ENCODE measurements at regions not wholly inside any gene's neighbourhood (a gene's known extent, or its start where the extent isn't known, plus 50 kb on each side); places are given as distances from the start of the nearest gene placed in this dataset.

DNA sequence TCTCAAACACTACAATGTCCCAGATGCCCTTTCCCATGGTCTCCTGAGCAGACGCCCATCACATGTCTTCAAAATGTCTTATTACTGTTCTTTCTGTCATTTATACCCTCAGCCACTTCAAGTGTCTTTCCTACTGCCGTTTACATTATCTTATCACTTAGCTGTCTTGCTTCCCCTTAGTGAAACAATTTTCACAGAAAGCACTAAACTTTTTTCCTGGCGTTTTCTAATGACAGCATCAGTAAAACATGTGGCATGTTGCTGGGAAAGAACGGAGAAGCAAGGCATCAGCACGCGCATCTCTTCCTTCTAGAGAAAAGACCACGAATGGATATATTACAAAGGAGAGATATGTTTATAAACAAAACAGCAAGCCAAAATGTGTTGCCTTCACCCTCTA, 189.7 kb upstream of the SLIT2 start:
- Histone ChIP-seq H3K27me3 (ENCODE audit: insufficient read depth, poor library complexity, severe bottlenecking) (no peaks in the 10 kb centered on the region), H3K4me3 (replicated peaks; ENCODE audit: insufficient read depth, low read length) (no peak overlapping the region), H3K27ac (replicated peaks) (no peak overlapping the region)
- TF ChIP-seq SPI1 (IDR thresholded peaks at IDR 0.05; ENCODE audit: borderline replicate concordance, low read depth): no peak
- DNase-seq (ENCODE audit: low read depth in 1 of 2, low spot score in 1 of 2): no peak

DNA sequence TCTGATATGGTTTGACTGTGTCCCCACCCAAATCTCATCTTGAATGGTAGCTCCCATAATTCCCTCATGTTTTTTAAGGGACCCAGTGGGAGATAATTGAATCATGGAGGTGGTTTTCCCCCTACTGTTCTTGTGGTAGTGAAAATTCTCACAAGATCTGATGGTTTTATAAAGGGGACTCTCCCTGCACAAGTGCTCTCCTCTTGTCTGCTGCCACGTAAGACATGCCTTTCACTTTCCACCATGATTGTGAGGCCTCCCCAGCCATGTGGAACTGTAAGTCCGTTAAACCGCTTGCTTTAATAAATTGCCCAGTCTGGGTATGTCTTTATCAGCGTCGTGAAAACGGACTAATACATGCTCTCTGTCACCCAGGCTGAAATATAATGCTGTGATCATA, 200.9 kb upstream of the SLIT2 start:
- TF ChIP-seq, protein P1, sequence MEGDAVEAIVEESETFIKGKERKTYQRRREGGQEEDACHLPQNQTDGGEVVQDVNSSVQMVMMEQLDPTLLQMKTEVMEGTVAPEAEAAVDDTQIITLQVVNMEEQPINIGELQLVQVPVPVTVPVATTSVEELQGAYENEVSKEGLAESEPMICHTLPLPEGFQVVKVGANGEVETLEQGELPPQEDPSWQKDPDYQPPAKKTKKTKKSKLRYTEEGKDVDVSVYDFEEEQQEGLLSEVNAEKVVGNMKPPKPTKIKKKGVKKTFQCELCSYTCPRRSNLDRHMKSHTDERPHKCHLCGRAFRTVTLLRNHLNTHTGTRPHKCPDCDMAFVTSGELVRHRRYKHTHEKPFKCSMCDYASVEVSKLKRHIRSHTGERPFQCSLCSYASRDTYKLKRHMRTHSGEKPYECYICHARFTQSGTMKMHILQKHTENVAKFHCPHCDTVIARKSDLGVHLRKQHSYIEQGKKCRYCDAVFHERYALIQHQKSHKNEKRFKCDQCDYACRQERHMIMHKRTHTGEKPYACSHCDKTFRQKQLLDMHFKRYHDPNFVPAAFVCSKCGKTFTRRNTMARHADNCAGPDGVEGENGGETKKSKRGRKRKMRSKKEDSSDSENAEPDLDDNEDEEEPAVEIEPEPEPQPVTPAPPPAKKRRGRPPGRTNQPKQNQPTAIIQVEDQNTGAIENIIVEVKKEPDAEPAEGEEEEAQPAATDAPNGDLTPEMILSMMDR (IDR thresholded peaks at IDR 0.05; ENCODE audit: insufficient read depth, low read length): no peak
- TF ChIP-seq, protein P2, sequence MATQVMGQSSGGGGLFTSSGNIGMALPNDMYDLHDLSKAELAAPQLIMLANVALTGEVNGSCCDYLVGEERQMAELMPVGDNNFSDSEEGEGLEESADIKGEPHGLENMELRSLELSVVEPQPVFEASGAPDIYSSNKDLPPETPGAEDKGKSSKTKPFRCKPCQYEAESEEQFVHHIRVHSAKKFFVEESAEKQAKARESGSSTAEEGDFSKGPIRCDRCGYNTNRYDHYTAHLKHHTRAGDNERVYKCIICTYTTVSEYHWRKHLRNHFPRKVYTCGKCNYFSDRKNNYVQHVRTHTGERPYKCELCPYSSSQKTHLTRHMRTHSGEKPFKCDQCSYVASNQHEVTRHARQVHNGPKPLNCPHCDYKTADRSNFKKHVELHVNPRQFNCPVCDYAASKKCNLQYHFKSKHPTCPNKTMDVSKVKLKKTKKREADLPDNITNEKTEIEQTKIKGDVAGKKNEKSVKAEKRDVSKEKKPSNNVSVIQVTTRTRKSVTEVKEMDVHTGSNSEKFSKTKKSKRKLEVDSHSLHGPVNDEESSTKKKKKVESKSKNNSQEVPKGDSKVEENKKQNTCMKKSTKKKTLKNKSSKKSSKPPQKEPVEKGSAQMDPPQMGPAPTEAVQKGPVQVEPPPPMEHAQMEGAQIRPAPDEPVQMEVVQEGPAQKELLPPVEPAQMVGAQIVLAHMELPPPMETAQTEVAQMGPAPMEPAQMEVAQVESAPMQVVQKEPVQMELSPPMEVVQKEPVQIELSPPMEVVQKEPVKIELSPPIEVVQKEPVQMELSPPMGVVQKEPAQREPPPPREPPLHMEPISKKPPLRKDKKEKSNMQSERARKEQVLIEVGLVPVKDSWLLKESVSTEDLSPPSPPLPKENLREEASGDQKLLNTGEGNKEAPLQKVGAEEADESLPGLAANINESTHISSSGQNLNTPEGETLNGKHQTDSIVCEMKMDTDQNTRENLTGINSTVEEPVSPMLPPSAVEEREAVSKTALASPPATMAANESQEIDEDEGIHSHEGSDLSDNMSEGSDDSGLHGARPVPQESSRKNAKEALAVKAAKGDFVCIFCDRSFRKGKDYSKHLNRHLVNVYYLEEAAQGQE (IDR thresholded peaks at IDR 0.05; ENCODE audit: insufficient replicate concordance, low read depth): no peak
- no peak for TF ChIP-seq POLR2AphosphoS5 (IDR thresholded peaks at IDR 0.05; ENCODE audit: low read depth)
- TF ChIP-seq GABPA (IDR thresholded peaks at IDR 0.05; ENCODE audit: low read depth): no peak
- no peak for TF ChIP-seq SPI1 (IDR thresholded peaks at IDR 0.05; ENCODE audit: borderline replicate concordance, low read depth)
- Histone ChIP-seq H3K4me3 (replicated peaks; ENCODE audit: insufficient read depth, low read length) (no peak overlapping the region), H3K27me3 (ENCODE audit: insufficient read depth, poor library complexity, severe bottlenecking) (no peaks in the 10 kb centered on the region), H3K27ac (replicated peaks) (no peak overlapping the region)
- DNase-seq (ENCODE audit: low read depth in 1 of 2, low spot score in 1 of 2): no peak

DNA sequence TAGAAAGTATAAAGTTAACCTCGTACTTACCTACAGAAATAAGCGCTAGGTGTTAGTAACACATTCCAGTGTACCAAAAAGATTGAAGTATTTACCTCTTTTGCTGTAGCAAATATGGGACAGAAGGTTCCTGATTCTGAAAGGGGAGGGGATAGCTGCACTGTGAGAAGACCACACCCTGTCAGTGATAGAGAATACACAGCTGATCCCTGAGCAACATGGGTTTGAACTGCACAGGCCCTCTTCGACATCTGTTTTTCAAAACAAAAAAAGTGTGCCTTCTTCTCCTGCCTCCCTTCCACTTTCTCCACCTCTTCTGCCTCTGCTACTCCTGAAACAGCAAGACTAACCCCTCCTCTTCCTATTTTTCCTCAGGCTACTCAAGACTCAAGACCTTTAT, 201.8 kb upstream of the SLIT2 start:
- TF ChIP-seq, protein P1 (IDR thresholded peaks at IDR 0.05; ENCODE audit: insufficient read depth, low read length): no peak
- TF ChIP-seq, protein P2 (IDR thresholded peaks at IDR 0.05; ENCODE audit: insufficient replicate concordance, low read depth): no peak
- TF ChIP-seq POLR2AphosphoS5 (IDR thresholded peaks at IDR 0.05; ENCODE audit: low read depth): no peak
- no peak for TF ChIP-seq GABPA (IDR thresholded peaks at IDR 0.05; ENCODE audit: low read depth)
- TF ChIP-seq SPI1 (IDR thresholded peaks at IDR 0.05; ENCODE audit: borderline replicate concordance, low read depth): no peak
- DNase-seq (ENCODE audit: low read depth in 1 of 2, low spot score in 1 of 2): no peak

DNA sequence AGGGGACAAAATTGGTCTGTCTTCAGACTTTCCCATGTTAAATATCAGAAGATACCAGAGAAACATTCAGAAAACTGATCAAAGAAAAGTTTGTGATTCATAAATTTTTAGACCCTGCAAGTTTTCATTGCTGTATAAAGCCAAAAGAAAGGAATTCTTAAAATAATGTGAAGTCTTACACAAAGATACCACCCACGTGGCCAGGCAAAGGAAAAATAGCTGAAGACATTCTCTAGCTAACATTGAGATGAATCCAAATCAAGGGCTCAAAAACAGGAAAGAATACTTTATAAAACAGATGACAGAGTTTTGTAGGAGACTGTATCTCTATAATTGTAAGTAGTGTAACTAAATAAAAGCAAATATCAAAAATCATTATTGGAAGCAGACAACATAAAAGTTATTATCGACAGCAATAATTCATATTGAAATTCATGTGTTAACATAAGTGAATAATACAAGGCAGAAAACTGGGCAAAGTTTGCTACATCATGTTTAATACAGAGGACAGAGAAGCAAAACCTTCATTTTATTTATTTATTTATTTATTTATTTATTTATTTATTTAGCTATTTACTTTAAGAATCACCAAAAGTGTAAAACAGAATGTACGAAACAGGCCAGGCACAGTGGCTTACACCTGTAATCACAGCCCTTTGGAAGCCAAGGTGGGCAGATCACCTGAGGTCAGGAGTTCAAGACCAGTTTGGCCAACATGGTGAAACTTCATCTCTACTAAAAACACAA, 204.6 kb upstream of the SLIT2 start:
- Histone ChIP-seq H3K27ac (replicated peaks) (no peak overlapping the region), H3K4me3 (replicated peaks; ENCODE audit: insufficient read depth, low read length) (no peak overlapping the region), H3K27me3 (ENCODE audit: insufficient read depth, poor library complexity, severe bottlenecking) (no peaks in the 10 kb centered on the region)
- no peak for DNase-seq (ENCODE audit: low read depth in 1 of 2, low spot score in 1 of 2)
- TF ChIP-seq, protein P1 (IDR thresholded peaks at IDR 0.05; ENCODE audit: insufficient read depth, low read length): no peak
- TF ChIP-seq, protein P2 (IDR thresholded peaks at IDR 0.05; ENCODE audit: insufficient replicate concordance, low read depth): no peak
- no peak for TF ChIP-seq GABPA (IDR thresholded peaks at IDR 0.05; ENCODE audit: low read depth)
- no peak for TF ChIP-seq POLR2AphosphoS5 (IDR thresholded peaks at IDR 0.05; ENCODE audit: low read depth)
- no peak for TF ChIP-seq SPI1 (IDR thresholded peaks at IDR 0.05; ENCODE audit: borderline replicate concordance, low read depth)

More for the DNA sequence above, 201.8 kb upstream of the SLIT2 start:
- Histone ChIP-seq H3K4me3 (replicated peaks; ENCODE audit: insufficient read depth, low read length) (no peak overlapping the region), H3K27me3 (ENCODE audit: insufficient read depth, poor library complexity, severe bottlenecking) (no peaks in the 10 kb centered on the region), H3K27ac (replicated peaks) (no peak overlapping the region)

All from HL-60 (cell line).